Renal cortex interstitium (tissue), 11 donors: ENCODE measurements at regions not wholly inside any gene's neighbourhood (a gene's known extent, or its start where the extent isn't known, plus 50 kb on each side); places are given as distances from the start of the nearest gene placed in this dataset.
"Not testable (repeated sequence)": the region's sequence is repeated elsewhere in the genome, so short reads cannot be mapped to it uniquely, and the experiment has no call there.

ENCODE experiments used
- DNase-seq, 11 donors: peaks; one replicate each; pipeline ENCODE4 v3.0.0-alpha.2; 2013; ENCODE audit warnings: low read depth in 9 of 11, low spot score in 4 of 11; ENCODE audit errors: extremely low read depth in 1 of 11

DNA sequence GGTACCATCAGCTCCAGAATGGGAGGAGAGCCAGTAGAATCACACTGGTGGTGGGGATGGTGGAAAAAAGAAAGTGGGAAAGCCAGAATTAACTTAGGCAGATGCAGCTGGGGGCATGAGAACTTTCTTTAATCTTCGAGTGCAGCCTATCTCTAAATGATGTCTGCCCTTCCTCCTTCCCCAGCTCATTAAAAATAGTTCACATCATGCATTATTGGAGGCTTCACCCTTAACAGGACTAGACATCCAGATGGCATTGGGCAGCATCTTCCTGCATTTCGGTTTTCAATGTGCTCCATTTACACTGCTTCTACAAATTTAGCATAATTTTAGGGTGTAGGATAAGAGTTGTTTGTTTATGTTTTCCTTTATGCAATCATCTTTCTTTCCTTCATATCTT, 272.8 kb downstream of the COG6 start:
- no peak for DNase-seq

DNA sequence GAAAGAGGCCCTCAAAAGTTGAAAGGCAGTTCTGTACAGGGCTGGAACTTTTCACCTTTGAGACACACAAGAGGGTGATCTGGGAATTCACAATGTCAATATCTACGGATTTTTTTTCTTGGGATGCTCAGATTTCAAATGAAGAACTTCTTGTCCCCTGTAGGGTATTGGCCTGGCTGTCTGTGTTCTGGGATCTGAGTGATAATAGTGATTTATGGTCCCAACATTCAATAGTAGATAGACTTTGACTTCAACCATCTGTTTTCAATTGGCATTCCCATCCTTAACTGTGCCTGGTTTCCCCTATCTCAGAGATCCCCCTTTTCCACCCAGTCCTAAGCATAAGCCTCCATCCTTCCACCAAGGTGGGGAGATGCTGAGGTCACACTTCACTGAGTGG, 274.1 kb downstream of the COG6 start:
- no peak for DNase-seq

DNA sequence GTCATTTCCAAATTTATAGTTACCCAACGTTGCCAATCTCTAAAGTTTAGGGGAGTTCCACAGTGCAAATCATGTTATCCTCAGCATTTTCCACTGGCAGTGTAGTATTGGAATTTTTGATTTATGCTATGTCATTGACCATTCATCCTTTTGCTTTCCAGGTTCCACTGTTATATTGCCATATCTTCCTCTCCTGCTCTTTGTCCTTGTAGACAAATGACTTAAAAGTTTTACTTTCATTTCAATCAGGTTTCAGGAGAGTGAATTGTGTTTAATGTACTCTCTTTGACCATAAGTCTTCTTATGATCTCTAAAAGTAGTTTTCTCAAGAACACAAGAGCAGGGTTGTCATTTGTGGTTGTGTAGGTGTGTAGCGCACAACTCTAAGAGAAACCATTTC, 274.6 kb downstream of the COG6 start:
- DNase-seq: no peak

DNA sequence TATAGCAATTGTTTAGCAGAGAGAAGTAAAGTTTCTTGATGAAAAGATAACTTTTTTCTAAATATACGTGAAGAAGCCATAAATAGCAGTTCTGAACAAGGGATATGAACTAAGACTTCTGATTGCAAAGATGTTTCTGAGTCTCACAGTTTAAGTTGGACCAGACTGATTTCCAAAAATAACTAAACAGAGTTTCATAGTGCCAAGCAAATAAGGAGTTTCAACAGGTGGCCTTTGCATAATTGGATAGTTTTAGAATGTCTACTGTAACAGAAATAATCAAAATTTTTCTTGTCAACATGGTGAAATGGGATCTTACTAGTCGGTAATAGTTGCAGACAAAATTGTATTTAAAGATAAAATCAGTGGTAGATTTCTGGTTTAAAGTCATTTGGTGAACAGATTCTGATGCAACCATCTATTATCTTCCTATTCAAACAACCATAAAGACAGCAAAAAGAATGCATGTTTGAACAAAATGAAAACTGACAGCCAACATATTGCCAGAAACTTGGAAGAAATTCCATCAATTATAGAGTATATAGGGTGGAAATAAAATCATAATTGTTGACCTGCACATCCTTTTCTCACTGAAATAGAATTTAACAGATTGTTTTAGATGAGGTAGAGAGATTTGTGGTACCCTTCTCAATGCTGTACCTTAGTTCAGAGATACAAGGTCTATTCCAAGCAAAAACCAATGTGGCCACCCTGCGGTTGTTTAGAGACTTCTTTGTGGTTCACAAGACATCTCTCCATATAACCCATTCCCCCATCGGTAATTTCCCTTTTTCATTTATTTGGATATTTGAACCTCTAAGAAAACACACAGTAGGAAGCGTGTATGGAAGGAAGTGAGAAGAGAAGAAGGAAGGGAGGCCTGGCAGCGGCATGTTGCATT, 275.3 kb downstream of the COG6 start:
- DNase-seq: no peak

DNA sequence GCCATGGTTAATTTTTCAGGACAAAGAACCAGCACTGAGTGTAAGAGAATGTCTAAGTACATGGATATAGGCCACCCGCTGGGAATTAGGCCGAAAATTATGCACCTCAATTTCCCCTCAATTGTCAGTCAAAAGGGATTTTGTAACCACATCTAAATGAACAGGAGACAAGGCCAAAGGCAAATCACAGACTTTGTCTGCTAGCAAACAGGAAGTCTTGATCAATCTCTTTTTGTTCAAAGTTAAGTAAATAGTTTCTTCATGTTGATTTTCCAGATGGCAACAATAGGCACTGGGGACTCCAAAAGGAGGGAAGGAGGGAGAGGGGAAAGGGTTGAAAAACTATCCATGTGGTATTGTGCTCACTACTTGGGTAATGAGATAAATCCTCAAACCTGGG, 276.0 kb downstream of the COG6 start:
- DNase-seq: no peak

DNA sequence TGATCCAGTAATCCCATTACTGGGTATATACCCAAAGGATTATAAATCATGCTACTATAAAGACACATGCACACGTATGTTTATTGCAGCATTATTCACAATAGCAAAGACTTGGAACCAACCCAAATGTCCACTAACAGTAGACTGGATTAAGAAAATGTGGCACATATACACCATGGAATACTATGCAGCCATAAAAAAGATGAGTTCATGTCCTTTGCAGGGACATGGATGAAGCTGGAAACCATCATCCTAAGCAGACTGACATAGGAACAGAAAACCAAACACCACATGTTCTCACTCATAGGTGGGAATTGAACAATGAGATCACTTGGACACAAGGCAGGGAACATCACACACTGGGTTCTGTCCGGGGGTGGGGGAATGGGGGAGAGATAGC, 277.1 kb downstream of the COG6 start:
- not testable (repeated sequence) for DNase-seq

DNA sequence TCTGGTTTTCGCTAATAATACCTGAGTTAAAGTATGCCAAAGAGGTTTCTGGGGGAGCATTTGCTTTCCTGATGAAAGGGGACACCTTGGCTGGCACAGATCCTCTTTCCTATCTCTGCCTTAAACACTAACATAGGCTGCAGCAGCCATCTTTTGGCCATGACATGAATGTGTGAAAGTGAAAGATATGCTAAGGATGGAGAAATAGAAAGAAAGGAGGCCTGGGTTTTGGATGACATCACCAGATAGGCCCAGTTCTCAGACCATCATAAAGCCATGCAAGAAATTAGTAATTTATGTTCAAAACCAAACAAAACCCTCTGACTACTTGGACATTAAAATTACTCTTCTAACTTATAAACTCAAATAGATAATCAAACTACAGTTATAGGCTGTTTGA, 279.7 kb downstream of the COG6 start:
- DNase-seq: no peak

DNA sequence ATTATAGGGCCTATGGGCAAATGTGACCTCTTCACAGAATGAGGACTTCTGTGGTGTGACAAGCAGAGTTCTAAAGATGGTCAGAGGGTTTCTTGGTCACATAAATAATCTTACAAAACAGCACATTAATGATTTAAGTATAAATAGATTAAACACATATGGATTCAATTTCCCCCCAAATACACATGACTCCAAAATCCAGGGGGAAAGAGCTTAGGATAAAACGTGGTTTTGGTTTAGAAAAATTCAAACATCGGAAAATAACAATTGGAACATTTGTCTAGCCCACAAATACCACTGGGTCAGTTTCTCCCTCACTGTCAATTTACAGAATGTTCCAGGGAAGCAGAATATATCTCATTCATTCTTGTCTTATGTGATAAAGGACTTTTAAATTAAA, 283.1 kb downstream of the COG6 start:
- no peak for DNase-seq

DNA sequence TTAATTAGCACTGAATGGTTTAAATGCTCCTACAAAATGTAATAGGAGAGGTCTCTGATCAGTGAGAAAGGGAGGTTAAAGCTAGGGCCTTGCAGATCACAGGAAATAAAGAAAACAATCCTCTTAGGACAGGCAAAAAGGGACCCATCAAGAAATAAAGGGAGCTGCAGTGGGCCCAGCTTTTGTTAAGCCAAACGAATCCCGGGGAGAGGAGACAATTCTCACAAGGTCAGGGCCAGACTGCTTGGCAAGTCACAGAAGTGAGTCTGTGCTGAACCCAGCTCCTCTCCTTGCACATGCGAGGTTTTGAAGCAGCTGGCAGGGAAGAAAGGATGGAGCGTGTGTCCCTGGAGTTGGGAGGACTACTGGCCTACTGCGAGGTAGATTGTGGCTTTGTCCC, 285.8 kb downstream of the COG6 start:
- DNase-seq: no peak

DNA sequence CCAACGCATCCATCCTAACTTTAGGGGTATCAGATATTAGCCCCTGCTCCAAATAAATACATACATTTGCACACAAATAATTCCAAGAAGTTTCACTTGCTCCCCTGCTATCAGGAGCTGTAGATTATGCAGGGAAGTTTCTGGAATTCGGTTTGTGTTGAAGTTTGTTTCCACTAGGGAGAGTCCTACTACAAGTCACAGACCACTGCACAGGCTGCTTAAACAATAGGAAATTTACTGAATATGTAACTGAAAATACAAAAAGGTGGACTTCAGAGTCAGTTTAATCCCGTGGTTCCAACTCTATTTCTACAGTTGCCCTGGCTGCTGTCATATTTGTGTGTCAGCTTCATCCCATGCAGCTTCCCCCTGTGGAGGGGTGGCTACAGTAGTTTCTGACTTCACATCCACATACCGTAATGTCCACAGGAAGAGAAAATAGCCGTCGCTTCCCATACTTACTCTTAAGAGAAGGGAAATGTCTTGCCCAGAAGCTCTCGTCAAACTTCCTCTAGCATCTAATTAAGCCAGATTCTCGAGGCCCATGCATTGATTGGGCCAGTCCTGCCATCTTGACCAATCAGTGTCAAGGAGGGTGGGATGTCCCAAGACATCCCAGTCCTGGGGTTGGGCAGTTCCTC, 286.6 kb downstream of the COG6 start:
- no peak for DNase-seq

DNA sequence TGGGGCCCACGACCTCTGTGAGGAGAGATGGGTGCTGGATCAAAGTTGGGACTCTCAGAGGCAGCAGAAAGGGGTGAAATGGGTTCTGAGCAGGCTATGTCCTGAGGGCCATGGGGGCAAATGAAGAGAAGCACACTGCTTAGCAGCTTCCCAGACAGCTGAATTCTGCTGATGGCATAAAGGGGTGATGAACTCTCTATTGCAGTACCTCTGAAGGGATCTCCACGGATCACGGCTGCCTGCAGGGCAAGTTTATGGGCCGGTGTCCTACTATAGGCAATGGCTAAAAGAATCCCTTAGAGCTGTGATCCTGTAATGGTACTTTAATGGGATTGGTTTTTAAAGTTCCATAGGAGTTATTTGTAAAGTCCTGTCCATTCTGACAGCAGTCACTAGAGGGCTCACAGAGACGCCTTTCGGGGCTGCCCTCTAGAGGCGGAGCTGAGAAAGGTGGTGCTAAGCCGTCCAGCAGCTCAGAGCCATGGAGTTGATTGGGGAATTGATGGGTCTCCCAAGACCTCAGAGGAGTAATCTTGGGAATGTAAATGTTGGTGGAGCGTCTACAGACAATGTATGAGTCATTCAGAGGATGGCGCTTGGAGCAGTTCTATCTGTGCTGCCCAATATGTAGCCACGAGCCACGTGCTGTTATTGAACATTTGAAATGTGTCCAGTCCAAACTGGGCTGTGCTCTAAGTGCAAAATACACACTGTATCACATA, 287.3 kb downstream of the COG6 start:
- peak in 7 of 11 donors; percentile 7 to 38 (median 15) for DNase-seq

DNA sequence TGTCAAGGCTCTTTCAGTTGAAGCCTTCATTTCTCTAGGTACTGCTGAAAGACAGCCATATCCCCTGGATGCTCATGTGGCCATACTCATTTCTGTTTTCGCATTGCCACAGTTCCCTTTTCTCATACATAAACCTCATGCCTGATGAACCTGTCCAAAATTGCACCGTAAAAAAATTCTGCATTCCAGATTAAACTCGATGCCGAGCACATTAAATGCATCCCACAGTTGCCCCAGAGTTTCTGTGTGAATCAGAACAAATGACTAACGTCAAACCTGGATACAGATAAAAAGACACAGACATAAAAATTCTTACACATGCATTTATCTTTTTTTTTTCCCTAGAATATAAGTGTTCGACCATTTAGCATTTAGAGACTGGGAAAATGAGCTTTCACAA, 288.2 kb downstream of the COG6 start:
- DNase-seq: no peak

DNA sequence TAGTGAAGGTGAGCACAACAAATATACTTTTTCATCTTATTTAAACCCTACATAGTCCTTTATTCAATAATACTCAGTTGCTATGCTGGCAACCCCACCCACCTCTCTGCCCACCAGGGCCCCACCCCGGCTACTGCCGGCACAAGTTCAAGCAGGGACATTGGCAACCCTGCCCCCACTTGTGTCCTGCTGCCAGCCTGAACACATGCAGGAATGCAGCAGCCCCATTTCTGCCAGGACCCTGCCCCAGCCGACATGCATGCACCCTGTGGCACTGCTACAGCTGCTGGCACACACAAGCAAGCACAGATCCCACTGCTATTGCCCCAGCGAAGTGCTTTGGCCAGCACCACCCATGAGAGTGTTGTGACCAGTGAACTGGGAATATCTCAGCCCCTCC, 289.8 kb downstream of the COG6 start:
- no peak for DNase-seq

DNA sequence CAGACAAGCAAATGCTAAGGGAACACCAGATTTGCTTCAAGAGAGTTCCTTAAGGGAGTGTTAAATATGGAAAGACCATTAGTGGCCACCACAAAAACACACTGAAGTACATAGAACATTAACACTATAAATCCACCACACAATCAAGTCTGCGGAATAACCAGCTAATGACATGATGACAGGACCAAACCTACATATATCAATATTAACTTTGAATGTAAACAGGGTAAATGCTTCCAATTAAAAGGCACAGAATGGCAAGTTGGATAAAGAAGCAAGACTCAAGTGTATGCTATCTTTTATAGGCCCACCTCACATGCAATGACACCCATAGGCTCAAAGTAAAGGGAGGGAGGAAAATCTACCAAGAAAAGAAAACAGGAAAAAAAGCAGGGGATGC, 291.3 kb downstream of the COG6 start:
- no peak for DNase-seq

DNA sequence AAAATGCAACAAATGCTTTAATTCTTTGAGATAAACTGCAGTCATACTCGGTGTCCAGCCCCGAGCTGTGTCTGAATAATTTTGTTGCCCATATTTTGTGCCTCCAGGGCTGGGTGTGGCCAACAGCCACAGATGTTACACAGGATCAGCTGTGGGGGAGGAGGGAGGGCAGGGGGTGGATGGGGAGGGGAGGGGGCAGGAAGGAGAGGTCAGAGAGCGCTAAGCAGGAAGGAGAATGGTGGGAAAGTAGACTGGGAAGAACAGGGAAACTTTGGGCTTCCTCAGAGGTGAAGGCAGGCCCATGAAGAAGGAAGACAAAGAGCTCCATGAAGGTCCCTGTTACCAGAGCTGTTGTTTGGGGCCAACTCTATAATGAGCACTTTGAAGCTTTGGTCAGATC, 295.8 kb downstream of the COG6 start:
- no peak for DNase-seq

DNA sequence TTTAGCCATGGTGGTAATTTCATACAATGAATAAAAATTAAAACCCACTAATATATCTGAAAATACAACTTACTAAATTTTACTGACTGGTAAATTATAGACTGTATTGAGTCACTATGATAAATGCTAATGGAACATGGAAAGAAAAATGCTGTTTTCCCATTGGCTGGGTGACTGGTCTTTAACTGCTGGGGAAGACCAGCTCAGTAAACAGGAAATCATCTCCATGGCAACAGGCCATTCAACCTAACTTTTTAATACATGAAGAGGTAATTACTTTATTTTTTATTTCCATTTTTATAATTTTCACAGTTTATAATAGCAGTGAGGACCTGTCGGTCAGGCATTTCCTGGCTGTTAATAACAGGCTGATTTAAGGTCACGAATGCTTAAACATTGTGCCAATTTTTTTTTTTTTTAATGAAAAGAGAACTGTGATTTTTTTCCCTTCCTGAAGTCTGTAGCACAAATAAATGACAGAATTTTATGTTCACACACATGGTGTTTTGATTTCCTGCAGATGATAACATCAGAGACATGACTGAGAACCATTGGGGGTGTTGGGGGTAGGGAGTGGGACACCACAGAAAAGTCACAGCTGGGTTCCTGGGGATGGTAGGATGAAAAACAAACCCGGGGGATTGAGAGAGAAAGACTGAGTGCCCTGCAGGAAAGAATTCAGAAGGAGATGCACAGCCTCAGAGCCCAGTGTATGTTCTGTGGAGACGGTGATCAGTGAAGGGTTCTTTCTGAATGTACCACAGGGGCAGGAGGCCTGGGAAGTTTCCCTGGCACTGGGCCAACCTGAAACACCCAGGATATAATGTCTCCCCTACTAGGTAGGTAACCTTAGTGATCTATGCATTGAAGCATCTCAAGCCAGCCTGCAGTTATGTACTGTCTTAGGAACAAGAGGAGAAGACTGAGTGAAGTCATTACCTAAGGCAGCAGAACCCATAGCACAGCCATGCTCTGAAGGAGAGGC, 297.1 kb downstream of the COG6 start:
- peak; percentile 24 to 79 (median 56) for DNase-seq

DNA sequence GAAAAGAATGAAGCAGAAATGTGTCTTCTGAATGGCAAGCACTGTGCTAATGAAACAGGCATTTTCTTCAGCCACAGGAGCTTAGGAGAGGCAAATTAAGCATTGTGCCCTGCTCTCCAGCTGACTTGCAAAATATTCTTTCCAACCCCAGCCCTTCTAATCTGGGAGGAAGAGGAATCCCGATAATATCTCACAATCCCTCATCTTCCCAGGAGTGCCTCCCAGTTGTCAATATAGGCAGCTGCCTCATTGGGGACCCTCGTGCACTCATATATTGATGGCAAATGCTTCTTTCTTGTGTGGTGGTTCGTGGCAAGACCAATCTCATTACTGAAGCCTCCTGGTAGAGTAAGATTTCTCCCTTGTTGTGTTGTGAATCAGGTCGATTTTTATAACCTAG, 299.0 kb downstream of the COG6 start:
- no peak for DNase-seq

DNA sequence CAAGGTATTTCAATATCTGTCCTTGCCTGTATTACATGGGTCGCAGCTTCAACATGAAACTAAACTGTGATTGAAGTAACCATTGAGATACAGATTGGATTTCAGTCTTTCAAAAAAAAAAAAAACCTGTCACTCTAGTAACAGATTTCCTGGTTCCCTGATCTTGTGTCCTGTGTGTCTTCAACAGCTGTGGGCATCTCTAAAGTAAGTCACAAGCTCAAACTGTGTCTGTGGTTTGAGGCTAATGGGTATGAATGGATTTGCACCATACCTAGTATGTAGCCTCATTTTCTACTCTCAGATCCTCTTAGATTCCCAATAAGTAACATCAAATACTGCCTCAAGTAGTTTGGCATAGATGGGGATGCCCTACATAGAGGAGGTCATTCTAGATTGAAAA, 300.1 kb downstream of the COG6 start:
- no peak for DNase-seq

DNA sequence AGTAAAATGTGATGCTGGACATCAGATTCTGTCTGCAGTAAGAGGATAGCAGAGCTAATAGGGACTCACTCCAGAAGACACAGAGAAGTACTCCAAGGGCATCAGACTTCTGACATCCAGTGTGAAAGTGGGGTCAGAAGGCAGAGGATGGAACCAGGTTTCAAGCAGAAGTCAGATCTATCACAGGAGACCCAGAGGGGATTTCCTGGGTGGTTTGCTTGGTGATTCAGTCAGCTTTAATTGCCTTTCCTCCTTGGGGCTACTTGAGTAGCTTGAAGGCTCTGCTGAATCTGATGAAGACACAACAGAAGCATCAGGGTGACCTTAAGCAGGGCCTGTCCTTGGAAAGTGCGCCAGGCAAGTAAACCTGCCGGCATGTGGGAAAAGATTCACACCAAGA, 300.6 kb downstream of the COG6 start:
- no peak for DNase-seq
